HG02759 (cell line): ENCODE measurements at regions not wholly inside any gene's neighbourhood (a gene's known extent, or its start where the extent isn't known, plus 50 kb on each side); places are given as distances from the start of the nearest gene placed in this dataset.
"Not testable (repeated sequence)": the region's sequence is repeated elsewhere in the genome, so short reads cannot be mapped to it uniquely, and the experiment has no call there.

Experiments
- ATAC-seq: cut with Tn5 transposase; IDR thresholded peaks from one replicate; pipeline ENCODE4 v1.9.1; 2021; ENCODE audit warnings: mild to moderate bottlenecking, moderate library complexity; ENCODE audit not compliant: unreplicated experiment

- no peak for ATAC-seq
Observed at GRCh38 chr2:226116346-226116745, 683.3 kb downstream of the IRS1 start.

- ATAC-seq: no peak
Observed at GRCh38 chr2:226115832-226116200, 683.8 kb downstream of the IRS1 start.

GRCh38 chr2:226115102-226115831, 684.4 kb downstream of the IRS1 start:
- ATAC-seq: no peak

- ATAC-seq: no peak
Observed at GRCh38 chr2:226114436-226114835, 685.2 kb downstream of the IRS1 start.

- no peak for ATAC-seq
Observed at GRCh38 chr2:226098861-226099745, 699.6 kb downstream of the NYAP2 start.

GRCh38 chr2:226095058-226095457, 695.5 kb downstream of the NYAP2 start:
- ATAC-seq: no peak

GRCh38 chr2:226093364-226093763, 693.9 kb downstream of the NYAP2 start:
- ATAC-seq: no peak

GRCh38 chr2:226088366-226088674, 688.8 kb downstream of the NYAP2 start:
- ATAC-seq: no peak

- ATAC-seq: no peak
Observed at GRCh38 chr2:226087505-226088365, 688.2 kb downstream of the NYAP2 start.

GRCh38 chr2:226087051-226087450, 687.5 kb downstream of the NYAP2 start:
- ATAC-seq: no peak

- no peak for ATAC-seq
Observed at GRCh38 chr2:226086190-226086589, 686.7 kb downstream of the NYAP2 start.

GRCh38 chr2:226085425-226085824, 685.9 kb downstream of the NYAP2 start:
- not testable (repeated sequence) for ATAC-seq

GRCh38 chr2:226080334-226080733, 680.8 kb downstream of the NYAP2 start:
- ATAC-seq: no peak

- no peak for ATAC-seq
Observed at GRCh38 chr2:226079671-226080181, 680.2 kb downstream of the NYAP2 start.

GRCh38 chr2:226079196-226079595, 679.7 kb downstream of the NYAP2 start:
- no peak for ATAC-seq

- ATAC-seq: no peak
Observed at GRCh38 chr2:226078666-226079065, 679.2 kb downstream of the NYAP2 start.

- ATAC-seq: no peak
Observed at GRCh38 chr2:226077841-226078240, 678.3 kb downstream of the NYAP2 start.

GRCh38 chr2:226077031-226077430, 677.5 kb downstream of the NYAP2 start:
- ATAC-seq: no peak

- ATAC-seq: no peak
Observed at GRCh38 chr2:226076529-226076928, 677.0 kb downstream of the NYAP2 start.

GRCh38 chr2:226074391-226074790, 674.9 kb downstream of the NYAP2 start:
- no peak for ATAC-seq

GRCh38 chr2:226073496-226074160, 674.1 kb downstream of the NYAP2 start:
- ATAC-seq: no peak
